ENCODE measurements at regions not wholly inside any gene's neighbourhood (a gene's known extent, or its start where the extent isn't known, plus 50 kb on each side); places are given as distances from the start of the nearest gene placed in this dataset.

- TF ChIP-seq ZNF764 (CRISPR knock-in tag; IDR thresholded peaks at IDR 0.05; ENCODE audit: low read depth) (no peak), IRF2 (CRISPR knock-in tag; IDR thresholded peaks at IDR 0.05) (no peak), POLR2A (conservative IDR thresholded peaks at IDR 0.05) (no peak), BCLAF1 (IDR thresholded peaks at IDR 0.05; ENCODE audit: borderline replicate concordance in 1 of 2, control insufficient read depth in 1 of 2, low read depth in 2 of 2, low read length in 1 of 2) (no peak), TEAD1 (CRISPR knock-in tag; IDR thresholded peaks at IDR 0.05) (no peak), CTCF (IDR thresholded peaks at IDR 0.05 in 2 of 3, conservative IDR thresholded peaks at IDR 0.05 in 1 of 3; ENCODE audit: insufficient read depth in 2 of 3, low read depth in 1 of 3, low read length in 3 of 3) (no peak), ZNF57 (CRISPR knock-in tag; IDR thresholded peaks at IDR 0.05) (no peak), ATF3 (IDR thresholded peaks at IDR 0.05) (no peak), ATF3 (CRISPR knock-in tag; conservative IDR thresholded peaks at IDR 0.05) (no peak), SMAD2 (IDR thresholded peaks at IDR 0.05; ENCODE audit: low read depth, low read length) (no peak), ZFP1 (CRISPR knock-in tag; IDR thresholded peaks at IDR 0.05) (no peak), MLLT1 (IDR thresholded peaks at IDR 0.05) (no peak), JUND (IDR thresholded peaks at IDR 0.05; ENCODE audit: borderline replicate concordance, low read depth, low read length) (no peak), JUND (tag; IDR thresholded peaks at IDR 0.05; ENCODE audit: borderline replicate concordance, low read depth, low read length) (no peak)
Measured at GRCh38 chr4:83767067-83767466, 231.2 kb downstream of the GPAT3 start.

Data from K562 (cell line).